ENCODE measurements at regions not wholly inside any gene's neighbourhood (a gene's known extent, or its start where the extent isn't known, plus 50 kb on each side); places are given as distances from the start of the nearest gene placed in this dataset.
A peak's percentile ranks its signal among the peaks of the same experiment; 100 is the strongest.

DNA sequence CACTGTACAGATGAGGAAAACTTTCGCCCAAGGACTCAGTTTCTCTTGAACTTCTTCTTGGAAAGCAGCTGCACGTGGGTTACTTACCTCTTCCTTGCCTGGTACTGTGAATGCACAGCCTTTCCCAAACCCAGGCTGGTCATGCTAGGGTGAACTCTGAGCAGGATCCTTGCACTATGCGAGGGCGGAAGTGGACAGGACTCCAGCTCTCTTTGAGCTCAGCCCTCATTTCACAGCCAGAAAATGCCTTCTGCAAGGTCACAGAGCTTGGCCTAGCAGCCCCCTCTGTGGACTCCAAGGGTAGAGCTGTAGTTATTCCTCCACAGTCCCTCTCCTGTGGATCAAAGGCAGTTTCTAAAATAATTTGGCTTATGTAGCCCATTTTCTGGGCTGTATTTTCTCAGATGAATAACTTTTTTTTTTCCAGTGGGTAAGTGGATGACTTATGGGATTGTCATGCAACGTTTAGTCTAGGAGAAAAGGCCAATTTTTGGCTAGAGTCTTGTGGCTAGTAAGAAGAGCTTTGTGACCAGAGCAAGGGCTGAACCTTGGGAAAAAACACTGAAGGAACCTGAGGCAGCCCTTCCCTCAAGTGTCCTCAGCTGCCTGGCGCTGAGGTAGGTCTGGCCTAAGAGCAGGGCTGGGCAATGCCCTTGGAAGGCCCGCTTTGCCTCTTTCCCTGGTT is 172.7 kb downstream of the SCP2D1 start:
- Histone ChIP-seq H3K4me1 (peaks cover 0 to 3% (median 0%) of the 10 kb centered on the region in 12 donors), H3K27ac (peak overlapping the region in 4 of 12 donors; percentile 15 to 60 (median 44)), H3K4me3 (no peak overlapping the region), H3K36me3 (no peaks in the 10 kb centered on the region), H3K9me3 (no peaks in the 10 kb centered on the region), H3K27me3 (no peaks in the 10 kb centered on the region)
- no peak for DNase-seq
- no peak for TF ChIP-seq POLR2A (IDR thresholded peaks at IDR 0.05)
- no peak for TF ChIP-seq CTCF (IDR thresholded peaks at IDR 0.05)
- peak in 1 of 4 donors; percentile 18 for ATAC-seq
- WGBS, 4 donors, result 79 to 85% (median 81%) methylated on average over 7 of the region's 7 CpGs
- intact Hi-C loops (cut with DNase I), result no loop called here

GRCh38 chr20:18986895-18987580 is 173.5 kb downstream of the SCP2D1 start:
- no peak overlapping the region for H3K4me3 ChIP-seq
- ATAC-seq (no peak), DNase-seq (no peak)
- no peaks in the 10 kb centered on the region for H3K36me3 ChIP-seq
- H3K9me3 ChIP-seq, result no peaks in the 10 kb centered on the region
- H3K27ac ChIP-seq, result peak overlapping the region in 4 of 12 donors; percentile 15 to 60 (median 44)
- intact Hi-C loops (cut with DNase I), result no loop called here
- WGBS, 4 donors, result 84 to 90% (median 86%) methylated on average over 9 of the region's 9 CpGs
- no peaks in the 10 kb centered on the region for H3K27me3 ChIP-seq
- TF ChIP-seq POLR2A (IDR thresholded peaks at IDR 0.05) (no peak), CTCF (IDR thresholded peaks at IDR 0.05) (no peak)
- peaks cover 0 to 3% (median 0%) of the 10 kb centered on the region in 12 donors for H3K4me1 ChIP-seq

DNA sequence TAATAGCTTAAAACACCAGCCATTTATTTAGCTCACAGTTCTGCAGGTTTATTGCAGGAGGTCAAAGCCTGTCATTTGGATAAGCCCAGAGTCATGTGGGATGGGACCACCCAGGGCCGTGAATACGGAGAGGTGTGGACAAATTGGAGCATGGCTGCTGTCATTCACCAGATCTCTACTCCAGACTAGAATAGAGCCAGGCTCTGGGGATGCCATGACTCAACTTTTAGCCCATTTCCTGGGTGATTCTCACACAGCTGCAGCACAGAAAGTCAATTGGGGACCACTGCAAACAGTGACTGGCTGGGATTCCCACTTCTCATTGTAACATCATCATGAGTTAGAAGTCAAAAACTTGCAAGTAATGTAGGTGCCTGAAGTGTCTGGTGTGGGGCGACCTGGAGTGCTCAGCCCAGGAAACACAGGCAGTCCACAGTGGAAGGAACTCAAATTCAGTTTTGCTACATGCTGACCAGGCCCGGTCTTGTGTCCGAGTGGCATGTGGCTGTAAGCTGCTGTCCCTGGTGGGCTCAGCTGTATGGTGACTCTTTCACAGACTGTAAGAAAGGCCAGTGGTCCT is 174.3 kb downstream of the SCP2D1 start:
- Histone ChIP-seq H3K4me3 (no peak overlapping the region), H3K27ac (peak overlapping the region in 1 of 12 donors; percentile 36), H3K9me3 (no peaks in the 10 kb centered on the region), H3K36me3 (no peaks in the 10 kb centered on the region), H3K27me3 (no peaks in the 10 kb centered on the region), H3K4me1 (peaks cover 0 to 3% (median 0%) of the 10 kb centered on the region in 12 donors)
- intact Hi-C loops (cut with DNase I), result no loop called here
- no peak for TF ChIP-seq CTCF (IDR thresholded peaks at IDR 0.05)
- TF ChIP-seq POLR2A (IDR thresholded peaks at IDR 0.05), result no peak
- DNase-seq, result no peak
- ATAC-seq, result no peak
- WGBS, 4 donors, result 70 to 88% (median 84%) methylated on average over 5 of the region's 5 CpGs

DNA sequence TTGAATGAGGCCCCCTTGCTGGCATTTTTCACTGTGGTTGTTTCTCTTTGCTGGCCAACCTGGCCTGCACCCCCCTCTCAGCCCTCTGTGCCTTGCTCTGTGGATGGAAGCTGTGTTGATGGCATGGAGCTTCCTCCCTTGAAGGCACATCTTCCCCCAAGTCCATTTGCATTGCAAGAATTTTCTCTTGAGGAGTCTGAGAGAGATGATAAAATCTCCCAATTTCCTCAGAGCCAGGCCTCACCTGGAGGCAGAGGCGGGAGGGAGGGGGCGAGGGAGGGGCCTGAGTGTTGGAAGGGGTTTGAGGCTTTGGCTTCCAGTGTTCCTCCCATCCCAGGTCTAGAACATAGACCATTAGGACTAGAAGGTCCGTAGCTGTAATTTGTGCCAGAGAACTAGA is 175.1 kb downstream of the SCP2D1 start:
- 78 to 89% (median 82%) methylated on average over 3 of the region's 3 CpGs for WGBS, 4 donors
- ATAC-seq (no peak), DNase-seq (no peak)
- H3K4me1 ChIP-seq, result peaks cover 0 to 3% (median 0%) of the 10 kb centered on the region in 12 donors
- no peak overlapping the region for H3K4me3 ChIP-seq
- H3K9me3 ChIP-seq, result no peaks in the 10 kb centered on the region
- H3K36me3 ChIP-seq, result no peaks in the 10 kb centered on the region
- intact Hi-C loops (cut with DNase I), result no loop called here
- no peak for TF ChIP-seq CTCF (IDR thresholded peaks at IDR 0.05)
- no peak for TF ChIP-seq POLR2A (IDR thresholded peaks at IDR 0.05)
- H3K27ac ChIP-seq, result peak overlapping the region in 1 of 12 donors; percentile 71
- H3K27me3 ChIP-seq, result no peaks in the 10 kb centered on the region

Data from heart left ventricle (tissue), 16 donors.